MM.1S (cell line): ENCODE measurements at regions not wholly inside any gene's neighbourhood (a gene's known extent, or its start where the extent isn't known, plus 50 kb on each side); places are given as distances from the start of the nearest gene placed in this dataset.

Source experiments
- EZH2 ChIP-seq: fragments of 300-600 bp; sonication (generic); optimal IDR thresholded peaks from 2 replicates; pipeline ENCODE3; 2017; ENCODE audit warnings: low read depth, mild to moderate bottlenecking, antibody characterized with exemption, low read length, mixed read lengths
- EZH2phosphoT487 ChIP-seq: fragments of 300-600 bp; sonication (generic); IDR thresholded peaks from 2 replicates; pipeline ENCODE4 v1.6.1; 2018; ENCODE audit warnings: antibody characterized with exemption, low read length
- TF ChIP-seq, protein P1 (sequence below): fragments of 300-600 bp; sonication (generic); IDR thresholded peaks from 2 replicates; pipeline ENCODE4 v1.5.1; 2016; ENCODE audit warnings: antibody characterized with exemption, low read length, mixed read lengths

DNA sequence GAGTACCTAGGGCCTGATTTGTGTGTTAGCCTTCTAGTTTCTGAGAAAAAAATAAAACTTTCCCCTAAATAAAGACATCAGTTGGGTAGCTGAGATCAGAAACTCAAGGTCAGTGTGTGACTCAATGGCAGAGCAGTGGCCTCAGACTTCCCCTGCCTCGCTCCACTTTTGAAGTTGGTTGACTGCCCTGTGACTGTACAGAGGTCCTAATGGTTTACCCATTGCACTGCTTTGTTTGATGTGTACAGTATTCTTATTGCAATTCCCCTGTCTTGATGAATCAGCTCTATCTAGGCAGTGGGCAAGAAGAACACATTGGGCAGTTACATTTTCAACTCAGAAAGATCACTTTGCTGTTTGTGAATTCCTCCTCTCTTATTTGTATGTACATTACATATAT, 315.7 kb downstream of the KCNS3 start:
- TF ChIP-seq, protein P1, sequence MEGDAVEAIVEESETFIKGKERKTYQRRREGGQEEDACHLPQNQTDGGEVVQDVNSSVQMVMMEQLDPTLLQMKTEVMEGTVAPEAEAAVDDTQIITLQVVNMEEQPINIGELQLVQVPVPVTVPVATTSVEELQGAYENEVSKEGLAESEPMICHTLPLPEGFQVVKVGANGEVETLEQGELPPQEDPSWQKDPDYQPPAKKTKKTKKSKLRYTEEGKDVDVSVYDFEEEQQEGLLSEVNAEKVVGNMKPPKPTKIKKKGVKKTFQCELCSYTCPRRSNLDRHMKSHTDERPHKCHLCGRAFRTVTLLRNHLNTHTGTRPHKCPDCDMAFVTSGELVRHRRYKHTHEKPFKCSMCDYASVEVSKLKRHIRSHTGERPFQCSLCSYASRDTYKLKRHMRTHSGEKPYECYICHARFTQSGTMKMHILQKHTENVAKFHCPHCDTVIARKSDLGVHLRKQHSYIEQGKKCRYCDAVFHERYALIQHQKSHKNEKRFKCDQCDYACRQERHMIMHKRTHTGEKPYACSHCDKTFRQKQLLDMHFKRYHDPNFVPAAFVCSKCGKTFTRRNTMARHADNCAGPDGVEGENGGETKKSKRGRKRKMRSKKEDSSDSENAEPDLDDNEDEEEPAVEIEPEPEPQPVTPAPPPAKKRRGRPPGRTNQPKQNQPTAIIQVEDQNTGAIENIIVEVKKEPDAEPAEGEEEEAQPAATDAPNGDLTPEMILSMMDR = no peak
- TF ChIP-seq EZH2 = no peak
- no peak for TF ChIP-seq EZH2phosphoT487
